ENCODE measurements at regions not wholly inside any gene's neighbourhood (a gene's known extent, or its start where the extent isn't known, plus 50 kb on each side); places are given as distances from the start of the nearest gene placed in this dataset.

DNA sequence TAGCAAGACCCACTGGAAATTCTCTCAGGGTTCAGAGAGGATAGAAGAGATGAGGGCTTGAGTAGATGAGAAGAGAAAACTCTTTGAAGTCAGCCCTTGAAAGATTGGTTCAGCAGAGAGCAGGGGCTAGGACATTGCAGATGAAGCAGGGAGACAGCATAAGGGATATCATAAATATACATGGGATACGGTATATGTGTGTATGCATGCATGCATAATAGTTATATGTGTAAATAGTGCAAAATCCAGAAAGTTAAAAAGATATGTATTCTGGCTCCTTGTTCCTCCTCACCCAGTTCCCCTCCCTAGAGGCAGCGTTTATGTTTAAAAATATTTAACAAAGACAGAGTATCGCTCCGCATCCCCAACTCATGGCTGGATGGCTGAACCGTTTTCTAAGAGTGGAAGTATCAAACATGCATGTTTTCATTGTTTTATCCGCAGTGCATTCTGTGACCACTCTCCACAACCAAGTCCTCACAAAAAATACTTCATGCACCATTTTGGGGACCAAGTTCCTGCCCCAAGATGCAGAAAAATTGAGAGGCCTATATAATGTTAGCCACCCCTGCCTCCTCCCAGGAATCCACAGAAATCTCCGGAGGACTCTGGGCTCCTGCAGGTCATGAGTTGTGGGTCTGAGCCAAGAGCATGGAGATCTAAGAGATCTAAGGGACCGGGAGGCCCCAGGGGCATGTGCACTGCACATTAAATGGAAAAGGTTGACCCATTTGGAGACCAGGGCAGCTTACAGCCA lies 119.5 kb downstream of the MTX3 start:
- no peak for DNase-seq (ENCODE audit: low spot score)

DNA sequence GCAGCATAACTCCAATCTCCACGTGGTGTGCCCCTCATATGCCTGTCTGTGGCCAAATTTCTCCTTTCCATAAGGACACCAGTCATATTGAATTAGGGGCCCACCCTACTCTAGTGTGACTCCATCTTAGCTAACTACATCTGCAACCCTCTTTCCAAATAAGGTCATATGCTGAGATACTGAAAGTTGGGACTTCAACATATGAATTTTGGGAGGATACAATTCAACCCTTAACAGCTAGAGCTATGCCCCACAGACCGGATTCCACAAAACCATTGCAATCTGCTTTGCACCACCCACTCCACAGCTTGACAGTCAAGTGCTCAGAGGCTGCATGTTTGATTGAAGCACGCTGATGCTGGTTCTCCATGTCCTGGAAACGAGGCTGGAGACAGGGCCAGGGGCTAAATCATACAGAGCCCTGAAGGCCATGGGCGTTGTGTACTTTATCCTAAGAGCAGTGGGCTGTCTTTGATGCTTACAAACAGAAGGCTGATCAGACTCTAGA lies 122.8 kb downstream of the MTX3 start:
- DNase-seq (ENCODE audit: low spot score), result no peak

DNA sequence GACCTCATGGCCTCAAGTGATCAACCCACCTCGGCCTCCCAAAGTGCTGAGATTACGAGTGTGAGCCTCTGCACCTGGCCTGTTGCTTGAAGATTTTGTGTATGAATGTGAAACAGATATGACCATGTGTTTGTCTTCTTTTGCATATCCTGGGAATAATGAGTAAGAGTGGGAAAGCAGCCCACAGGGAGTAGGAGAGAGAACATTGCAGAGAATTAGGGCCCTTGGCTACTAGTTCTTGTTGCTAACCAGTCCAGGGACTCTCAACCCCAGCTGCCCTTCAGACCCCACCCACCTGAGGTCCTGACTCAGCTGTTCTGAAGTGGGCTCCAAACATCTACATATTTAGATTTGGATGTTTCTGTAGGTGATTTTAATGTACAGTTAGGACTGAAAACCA lies 125.5 kb downstream of the MTX3 start:
- no peak for DNase-seq (ENCODE audit: low spot score)

DNA sequence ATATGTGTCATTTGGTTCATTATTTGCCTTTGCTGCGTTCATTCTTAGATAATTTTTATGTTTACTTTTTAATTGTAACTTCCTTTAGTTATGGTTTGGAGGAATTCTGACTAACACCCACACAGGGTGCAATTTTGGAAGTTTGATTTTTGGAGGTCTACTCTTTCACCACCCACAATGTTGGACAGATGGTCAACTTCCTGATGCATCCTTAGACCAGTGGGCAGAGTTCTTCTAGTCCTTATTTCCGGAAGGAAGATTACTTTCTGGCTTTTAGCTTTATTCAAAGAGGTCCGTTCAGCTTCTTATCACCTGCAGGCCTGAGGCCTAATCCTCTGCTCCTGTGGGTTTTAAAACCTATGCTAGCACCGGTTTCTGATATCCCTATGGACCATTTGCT lies 126.7 kb downstream of the MTX3 start:
- DNase-seq (ENCODE audit: low spot score), result peak; percentile 6

DNA sequence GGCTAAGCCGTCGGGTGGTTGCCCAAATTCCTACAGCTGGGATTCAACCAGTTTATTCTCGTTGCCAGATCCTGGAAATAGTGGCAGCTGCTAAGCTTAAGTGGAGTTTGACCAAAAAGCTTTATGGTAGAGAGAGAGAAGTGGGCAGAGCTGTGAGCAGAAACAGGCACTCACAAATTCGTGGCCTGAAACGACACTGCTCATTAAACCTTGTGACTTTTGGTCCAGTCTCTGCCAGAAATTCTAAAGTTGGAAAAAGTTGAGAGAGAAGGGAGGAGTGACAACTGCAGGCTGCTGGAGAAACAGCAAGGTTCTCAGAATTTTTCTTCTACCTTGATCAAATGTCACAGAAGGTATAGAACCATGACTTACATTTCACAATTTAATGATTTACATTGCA lies 131.5 kb downstream of the MTX3 start:
- DNase-seq (ENCODE audit: low spot score), result no peak

DNA sequence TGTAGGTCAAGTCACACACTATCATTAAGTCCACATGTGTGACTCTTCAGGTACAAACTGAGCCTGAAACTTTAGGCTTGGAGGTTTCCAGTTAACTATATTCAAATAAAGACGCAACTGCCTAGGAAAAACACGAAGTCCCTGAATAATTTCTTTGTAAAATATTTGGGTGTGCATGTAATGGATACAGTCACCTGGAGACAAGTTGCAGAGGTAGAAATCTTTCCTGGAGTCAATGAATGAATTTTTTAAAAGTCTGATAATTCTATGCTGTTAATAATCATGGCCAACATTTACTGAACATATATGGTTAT lies 132.7 kb downstream of the MTX3 start:
- DNase-seq (ENCODE audit: low spot score), result no peak

DNA sequence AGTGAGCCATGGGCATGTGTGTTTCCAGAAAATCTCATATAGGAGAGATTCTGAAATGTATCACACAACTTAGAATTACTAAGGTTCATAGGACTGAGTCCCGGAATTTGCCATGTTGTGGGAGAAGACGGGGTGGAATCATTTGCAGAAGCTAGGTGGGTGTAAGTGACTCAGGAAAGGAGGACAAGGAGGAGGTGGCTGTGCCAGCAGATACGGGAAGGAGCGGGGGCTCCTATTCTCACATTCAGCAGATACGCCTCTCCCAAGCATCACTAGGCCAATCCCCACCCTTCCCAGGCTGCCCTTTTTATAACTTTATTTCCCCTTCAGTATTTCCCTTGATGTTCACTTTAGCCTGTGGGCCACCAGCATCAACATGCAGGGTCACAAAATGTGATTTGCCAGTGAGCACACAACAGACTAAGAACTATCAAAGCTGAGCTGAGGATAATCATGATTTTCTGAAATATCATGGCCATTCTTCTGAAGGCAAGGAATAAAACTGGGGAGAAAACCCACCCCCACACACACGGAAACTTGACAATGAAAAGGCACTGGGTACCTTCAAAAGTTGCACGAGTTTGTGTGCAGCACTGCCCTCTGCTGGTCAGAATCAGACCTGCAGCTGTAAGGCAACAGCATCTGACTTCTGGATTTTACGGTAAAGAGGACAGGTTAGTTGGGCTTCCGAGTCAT lies 133.2 kb downstream of the MTX3 start:
- peak; percentile 74 for DNase-seq (ENCODE audit: low spot score)

DNA sequence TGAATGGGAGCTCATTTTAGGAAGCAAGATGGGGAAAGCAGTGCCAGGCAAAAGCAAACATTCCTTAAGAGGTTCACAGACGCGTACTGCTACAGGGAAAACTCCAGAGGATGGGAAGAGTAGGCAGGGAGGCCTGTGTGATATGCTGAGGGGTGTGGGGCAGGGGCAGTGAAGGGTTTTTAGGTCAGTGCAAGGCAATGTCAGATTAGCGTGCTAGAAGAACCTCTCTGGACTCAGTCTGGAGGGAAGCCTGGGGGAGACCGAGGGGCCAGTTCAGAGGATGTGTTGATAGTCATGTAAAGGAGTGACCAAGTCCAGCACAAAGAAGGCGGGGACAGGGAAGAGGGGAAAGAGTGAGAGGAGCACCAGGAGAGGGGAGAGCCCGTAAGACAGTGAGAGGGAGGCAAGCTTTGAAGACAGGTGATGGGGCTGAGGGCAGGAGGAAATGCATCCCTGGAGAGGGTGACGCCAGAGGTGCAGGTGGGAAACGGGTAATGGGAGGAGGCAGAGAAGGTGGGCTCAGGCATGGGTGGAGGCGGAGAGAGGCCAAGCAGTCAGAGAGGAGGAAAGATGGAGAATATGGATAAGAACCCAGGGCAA lies 134.5 kb downstream of the MTX3 start:
- DNase-seq (ENCODE audit: low spot score), result no peak

DNA sequence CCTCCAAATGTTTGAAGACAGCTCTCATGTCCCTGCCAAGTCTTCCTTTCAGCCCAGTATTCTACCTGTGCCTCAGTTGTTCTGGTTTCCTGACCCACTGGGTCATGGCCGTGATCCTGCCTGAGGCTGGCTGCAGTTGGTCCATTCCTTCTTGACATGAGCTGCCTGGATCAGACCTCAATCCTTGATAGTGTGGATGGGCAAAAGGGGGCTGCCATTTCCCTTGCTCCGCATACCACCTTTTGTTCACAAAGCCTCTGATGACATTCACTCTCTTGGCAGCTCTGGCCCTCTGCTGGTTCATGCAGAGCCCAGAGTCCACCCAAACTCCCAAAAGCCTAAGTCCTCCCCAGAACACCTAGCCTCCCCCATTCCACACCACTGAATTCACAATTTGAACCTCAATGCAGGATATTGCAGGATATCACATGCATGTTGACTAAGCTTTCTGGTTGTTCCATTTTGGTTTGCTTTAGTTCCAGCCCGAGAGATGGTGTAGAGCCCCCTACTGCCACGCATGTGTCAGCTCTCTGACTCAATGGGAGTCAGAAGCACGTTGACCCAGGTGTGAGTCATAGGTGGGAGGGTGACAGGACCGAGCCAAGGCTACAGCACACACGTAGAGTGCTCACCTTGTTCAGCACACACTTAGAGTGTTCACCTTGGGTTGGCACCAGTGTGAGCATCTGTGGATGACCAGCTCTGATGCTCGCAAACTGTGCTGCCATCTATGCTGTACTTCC lies 137.2 kb downstream of the MTX3 start:
- DNase-seq (ENCODE audit: low spot score), result no peak

DNA sequence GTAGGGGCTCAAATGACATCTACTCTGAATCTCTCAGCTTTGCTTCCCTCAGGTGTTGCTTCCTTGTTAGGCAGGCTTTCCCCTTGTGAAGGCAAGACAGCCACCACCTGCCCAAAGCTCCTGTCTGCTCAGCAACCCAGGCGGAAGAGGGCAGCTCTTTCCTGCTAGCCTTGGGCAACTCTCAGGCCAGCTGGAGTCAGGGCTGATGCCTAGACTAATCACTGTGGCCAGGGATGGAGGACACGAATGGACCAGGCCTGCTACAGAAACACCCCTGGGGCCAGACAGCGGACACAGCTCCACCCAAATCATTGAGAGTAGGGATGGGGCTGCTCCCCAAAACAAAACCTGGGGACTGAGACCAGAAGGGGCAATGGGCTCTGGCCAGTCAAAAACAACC lies 138.0 kb downstream of the MTX3 start:
- DNase-seq (ENCODE audit: low spot score), result no peak

DNA sequence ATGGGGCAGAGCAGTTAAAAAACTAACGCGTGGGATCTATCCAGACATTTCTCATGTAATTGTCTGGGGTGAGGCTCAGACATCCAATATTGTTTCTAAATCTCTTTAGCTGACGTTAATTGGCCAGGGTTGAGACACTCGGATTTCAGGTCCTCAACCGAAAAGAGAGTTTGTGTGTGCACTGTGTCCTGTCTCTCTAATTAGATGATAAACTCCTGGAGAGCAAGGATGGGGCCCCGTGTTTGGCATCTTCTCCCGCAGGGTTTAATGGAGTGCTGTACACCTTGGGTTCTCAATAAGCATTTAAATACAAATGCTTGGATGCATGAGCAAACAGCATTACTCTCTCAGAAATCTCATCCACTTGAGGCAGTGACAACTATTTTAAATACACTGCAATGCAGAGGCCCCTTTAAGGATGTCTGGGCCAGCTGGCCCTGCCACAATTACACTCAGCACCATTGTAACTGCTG lies 139.6 kb downstream of the MTX3 start:
- no peak for DNase-seq (ENCODE audit: low spot score)

DNA sequence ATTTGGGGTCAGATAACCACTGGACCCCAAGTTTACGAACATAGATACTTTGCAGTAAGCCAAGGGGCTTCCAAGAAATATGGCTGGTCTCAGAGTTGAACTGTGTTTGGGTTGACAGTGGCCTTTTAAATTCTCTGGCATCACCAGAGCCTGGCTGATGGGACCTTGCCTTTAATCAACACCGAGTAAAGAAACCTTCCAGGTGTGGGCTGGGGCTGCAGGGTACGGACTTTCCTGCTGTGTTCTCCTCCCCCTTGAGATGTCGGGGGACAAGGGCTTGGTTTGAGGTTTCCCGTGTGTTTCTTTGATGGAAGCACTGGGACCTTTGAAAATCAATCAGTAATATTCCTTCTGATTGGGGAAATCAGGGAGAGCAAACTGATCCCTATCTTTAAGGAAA lies 140.1 kb downstream of the MTX3 start:
- peak; percentile 26 for DNase-seq (ENCODE audit: low spot score)

DNA sequence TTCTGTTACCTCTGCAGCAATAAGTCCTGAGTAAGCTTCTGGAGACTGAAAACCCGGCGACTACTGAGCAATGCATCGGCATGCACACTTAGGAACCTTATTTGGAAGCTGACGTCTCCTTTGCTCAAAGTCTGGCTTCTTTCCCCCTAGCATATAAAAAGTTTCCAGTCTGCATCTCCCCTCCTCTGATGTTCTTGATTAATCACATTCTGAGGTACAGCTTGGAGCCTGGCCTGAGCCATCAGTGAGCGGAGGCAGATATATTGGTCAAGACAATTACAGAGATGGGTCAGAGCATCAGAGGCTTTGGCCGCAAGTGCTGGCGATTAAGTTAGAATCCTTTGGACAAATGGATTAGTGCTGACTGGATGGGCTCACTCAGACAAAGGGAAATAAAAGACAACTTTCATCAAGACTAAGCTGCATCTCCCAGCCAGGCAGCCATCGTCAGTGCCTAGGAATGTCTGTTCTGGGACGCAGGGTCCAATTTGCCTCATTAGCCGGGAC lies 140.7 kb downstream of the MTX3 start:
- DNase-seq (ENCODE audit: low spot score), result peak; percentile 34

DNA sequence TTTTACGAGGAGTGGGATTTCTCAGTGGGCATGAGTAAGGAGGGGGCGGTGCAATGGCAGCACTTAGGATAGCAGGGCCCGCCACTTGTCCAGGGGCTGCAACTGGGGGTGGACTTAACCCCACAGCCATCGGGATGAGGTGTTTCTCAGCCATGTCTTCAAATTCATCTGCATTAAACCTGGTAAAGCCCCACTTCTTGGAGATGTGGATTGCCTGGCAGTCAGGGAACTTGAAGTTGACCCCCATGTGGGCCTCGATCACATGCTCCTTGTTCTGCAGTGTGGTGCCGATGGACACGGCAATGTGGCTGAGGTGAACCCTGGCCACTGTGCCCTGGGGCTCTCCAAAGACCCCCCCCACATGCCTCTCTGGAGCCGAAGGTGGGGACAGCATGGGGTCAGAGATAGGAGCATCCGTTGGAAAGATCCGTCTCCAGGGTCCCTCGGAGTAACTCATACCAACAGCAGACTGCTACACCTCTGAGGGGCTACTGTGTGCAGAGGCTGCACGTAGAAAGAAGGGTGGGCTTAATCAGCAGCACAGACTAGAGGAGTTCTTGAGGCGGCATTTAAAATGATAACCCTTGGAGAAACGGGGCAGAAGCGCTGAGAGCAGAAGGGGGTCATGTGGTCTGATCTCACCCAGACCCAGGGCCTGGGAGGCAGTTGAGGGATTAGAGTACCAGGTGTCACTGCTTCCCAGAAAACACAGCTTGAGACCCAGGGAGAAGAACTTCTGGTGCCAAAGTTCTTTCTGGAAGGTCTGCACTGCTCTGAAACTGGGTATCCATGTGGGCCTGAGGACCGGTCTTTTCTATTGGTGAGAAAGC lies 141.4 kb downstream of the MTX3 start:
- peak; percentile 28 for DNase-seq (ENCODE audit: low spot score)

All from ureter (tissue), 1 donor.